GM10266 (cell line): ENCODE measurements at regions not wholly inside any gene's neighbourhood (a gene's known extent, or its start where the extent isn't known, plus 50 kb on each side); places are given as distances from the start of the nearest gene placed in this dataset.
A peak's percentile ranks its signal among the peaks of the same experiment; 100 is the strongest.

Source experiments
- DNase-seq: peaks from one replicate; pipeline ENCODE4 v3.0.0; 2012; ENCODE audit errors: extremely low spot score
- CTCF ChIP-seq: IDR thresholded peaks from 2 replicates; pipeline ENCODE4 v1.5.1; 2012; ENCODE audit warnings: mild to moderate bottlenecking, low read depth; ENCODE audit not compliant: control insufficient read depth, insufficient read depth; ENCODE audit errors: missing control alignments

- no peak for TF ChIP-seq CTCF
- no peak for DNase-seq
These were observed 51.3 kb upstream of the EGFL6 start for GRCh38 chrX:13518126-13518525.

- no peak for DNase-seq
- TF ChIP-seq CTCF = no peak
These were observed 54.0 kb upstream of the EGFL6 start for GRCh38 chrX:13515211-13515930.

- TF ChIP-seq CTCF = no peak
- DNase-seq = no peak
These were observed 57.5 kb upstream of the EGFL6 start for GRCh38 chrX:13511944-13512330.

DNA sequence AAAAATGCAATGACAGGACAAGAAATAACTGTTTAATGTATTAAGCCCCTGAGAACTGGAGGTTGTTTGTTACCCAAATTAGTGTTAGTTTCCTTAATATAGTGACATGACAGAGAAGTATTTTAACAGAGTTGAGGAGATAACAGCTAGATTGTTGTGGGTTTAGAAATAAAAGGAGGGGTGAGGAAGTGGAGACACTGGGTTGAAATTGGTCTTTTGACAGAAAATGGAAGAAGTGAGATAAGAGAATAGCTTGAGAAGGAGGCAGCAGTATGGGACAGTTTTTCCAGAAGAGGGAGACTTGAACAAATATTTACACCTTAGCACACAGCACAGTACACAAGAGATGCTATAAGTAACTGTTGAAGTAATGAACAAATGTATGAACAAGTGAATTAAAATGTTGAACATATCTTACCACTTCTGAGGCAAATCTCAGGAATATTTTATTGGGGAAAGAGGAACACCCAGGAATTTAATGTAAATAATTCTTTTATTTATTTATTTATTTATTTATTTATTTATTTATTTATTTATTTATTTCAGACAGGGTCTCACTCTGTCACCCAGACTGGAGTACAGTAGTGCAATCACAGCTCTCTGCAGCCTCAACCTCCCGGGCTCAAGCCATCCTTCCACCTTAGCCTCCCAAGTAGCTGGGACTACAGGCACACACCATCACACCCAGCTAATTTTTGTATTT lies 58.0 kb upstream of the EGFL6 start:
- no peak for DNase-seq
- no peak for TF ChIP-seq CTCF

- TF ChIP-seq CTCF = no peak
- DNase-seq = no peak
These were observed 61.5 kb upstream of the EGFL6 start for GRCh38 chrX:13507893-13508292.

GRCh38 chrX:13506574-13506973 lies 62.8 kb upstream of the EGFL6 start:
- peak; percentile 54 for TF ChIP-seq CTCF
- DNase-seq = peak; percentile 17

DNA sequence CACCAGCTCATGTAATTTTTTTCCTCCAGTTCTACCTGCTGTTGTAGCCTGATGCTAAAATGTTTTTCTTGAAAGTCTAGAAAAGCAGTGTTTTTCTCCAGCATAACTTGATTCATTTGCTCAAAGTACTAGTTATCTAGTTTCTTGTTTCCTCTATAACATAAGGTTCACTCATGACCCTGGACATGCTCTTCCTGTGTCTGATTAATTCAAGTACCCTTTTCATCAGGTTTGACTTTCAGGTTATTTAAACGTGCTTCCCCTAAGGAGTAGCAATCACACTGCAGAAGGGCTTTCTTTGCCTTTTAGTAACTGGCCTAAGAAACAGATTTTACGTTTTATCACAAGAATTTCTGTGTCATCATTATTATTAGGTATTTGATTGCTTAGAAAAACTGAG lies 66.8 kb upstream of the EGFL6 start:
- peak; percentile 3 for DNase-seq
- no peak for TF ChIP-seq CTCF
